Lower leg skin (tissue), 4 donors: ENCODE measurements at regions not wholly inside any gene's neighbourhood (a gene's known extent, or its start where the extent isn't known, plus 50 kb on each side); places are given as distances from the start of the nearest gene placed in this dataset.

ENCODE experiments used
- DNase-seq, 2 donors: peaks; one replicate each; pipeline ENCODE4 v3.0.0-alpha.2; 2019; ENCODE audit warnings: low spot score in 2 of 2
- H3K4me3 ChIP-seq: fragments of 200-600 bp; sonication (generic); 2 replicates; pipeline ENCODE4 v1.5.1; 2017; ENCODE audit warnings: mild to moderate bottlenecking, low read depth; ENCODE audit not compliant: poor library complexity, severe bottlenecking
- CTCF ChIP-seq, 3 donors: fragments of 450-650 bp; IDR thresholded peaks; one replicate each; pipeline ENCODE4 v1.5.1; 2016; ENCODE audit warnings: antibody characterized with exemption in 3 of 3, mild to moderate bottlenecking in 3 of 3, moderate library complexity in 2 of 3
- POLR2A ChIP-seq, 2 donors: fragments of 450-650 bp; IDR thresholded peaks; one replicate each; pipeline ENCODE4 v1.6.1; 2016 to 2017; ENCODE audit warnings: antibody characterized with exemption in 2 of 2, mild to moderate bottlenecking in 1 of 2, moderate library complexity in 1 of 2
- WGBS, 2 donors: methylation state at CpG; one replicate each; pipeline ENCODE4 v1.1.5; 2018; 5-methylcytosine and 5-hydroxymethylcytosine counted together
- intact Hi-C: fragments of 100-400 bp; cut with DNase I; formaldehyde crosslinking; loops from one replicate; pipeline ENCODE4 v1.15.0; 2023; ENCODE audit warnings: low total_unique reads

- 59 to 86% methylated on average over 4 of the region's 4 CpGs for WGBS, 2 donors
- H3K4me3 ChIP-seq = no peak overlapping the region
- no peak for DNase-seq
- intact Hi-C loops = no loop called here
- no peak for TF ChIP-seq POLR2A (IDR thresholded peaks at IDR 0.05)
- no peak for TF ChIP-seq CTCF (IDR thresholded peaks at IDR 0.05)
Measured at GRCh38 chr10:2592360-2593160, 474.8 kb upstream of the PFKP start.

- TF ChIP-seq CTCF (IDR thresholded peaks at IDR 0.05) (no peak), POLR2A (IDR thresholded peaks at IDR 0.05) (no peak)
- WGBS, 2 donors = 66 to 70% methylated on average over 5 of the region's 5 CpGs
- no peak overlapping the region for H3K4me3 ChIP-seq
- no peak for DNase-seq
- intact Hi-C loops = no loop called here
Measured at GRCh38 chr10:2589196-2589595, 478.2 kb upstream of the PFKP start.

- TF ChIP-seq POLR2A (IDR thresholded peaks at IDR 0.05) (no peak), CTCF (IDR thresholded peaks at IDR 0.05) (no peak)
- intact Hi-C loops = no loop called here
- H3K4me3 ChIP-seq = no peak overlapping the region
- 92 to 93% methylated on average over 2 of the region's 2 CpGs for WGBS, 2 donors
- DNase-seq = no peak
Measured at GRCh38 chr10:2584385-2584784, 483.0 kb upstream of the PFKP start.

- no peak overlapping the region for H3K4me3 ChIP-seq
- intact Hi-C loops = no loop called here
- TF ChIP-seq POLR2A (IDR thresholded peaks at IDR 0.05) (no peak), CTCF (IDR thresholded peaks at IDR 0.05) (no peak)
- DNase-seq = no peak
- WGBS, 2 donors = 55 to 62% methylated on average over 3 of the region's 3 CpGs
Measured at GRCh38 chr10:2576892-2577291, 490.5 kb upstream of the PFKP start.

GRCh38 chr10:2575460-2575859, 491.9 kb upstream of the PFKP start:
- WGBS, 2 donors = 59 to 69% methylated on average over 6 of the region's 6 CpGs
- TF ChIP-seq CTCF (IDR thresholded peaks at IDR 0.05) (no peak), POLR2A (IDR thresholded peaks at IDR 0.05) (no peak)
- no peak for DNase-seq
- intact Hi-C loops = loop anchor here (2.0 kb wide), 1 partner anchor 59 kb away; no protein-coding TSS in a partner anchor
- no peak overlapping the region for H3K4me3 ChIP-seq

- intact Hi-C loops = no loop called here
- H3K4me3 ChIP-seq = no peak overlapping the region
- WGBS, 2 donors = 78 to 88% methylated on average over 1 of the region's 1 CpG
- no peak for TF ChIP-seq POLR2A (IDR thresholded peaks at IDR 0.05)
- TF ChIP-seq CTCF (IDR thresholded peaks at IDR 0.05) = no peak
- no peak for DNase-seq
Measured at GRCh38 chr10:2572611-2573010, 494.7 kb upstream of the PFKP start.
